IPS-NIHi7 (cell line): ENCODE measurements at regions not wholly inside any gene's neighbourhood (a gene's known extent, or its start where the extent isn't known, plus 50 kb on each side); places are given as distances from the start of the nearest gene placed in this dataset.
A peak's percentile ranks its signal among the peaks of the same experiment; 100 is the strongest.

Experiments
- DNase-seq: peaks from one replicate; pipeline ENCODE4 v3.0.0; 2012; ENCODE audit warnings: mixed read lengths; ENCODE audit errors: extremely low spot score

- no peak for DNase-seq
Observed at GRCh38 chr13:73850104-73850873, 283.9 kb downstream of the KLF12 start.

GRCh38 chr13:73849292-73849691 is 284.9 kb downstream of the KLF12 start:
- DNase-seq: peak; percentile 49

DNA sequence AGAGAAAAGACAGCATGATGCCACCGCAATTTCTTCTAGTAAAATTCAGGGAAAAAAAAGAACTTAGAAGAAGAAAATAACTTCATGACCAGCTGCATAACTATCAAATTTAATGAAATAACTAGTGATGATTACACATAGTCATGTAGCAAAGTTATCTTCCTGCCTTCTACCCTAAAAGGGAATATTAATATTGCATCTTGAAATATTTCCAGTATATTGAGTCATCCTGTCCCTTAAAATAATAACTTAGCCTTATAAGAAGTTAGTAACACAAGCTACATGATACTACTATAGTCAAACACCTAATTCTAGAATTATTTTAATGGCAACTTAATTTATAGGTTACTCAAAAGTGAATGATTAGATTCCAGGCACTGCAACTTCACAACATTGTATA is 289.2 kb downstream of the KLF12 start:
- DNase-seq: no peak

DNA sequence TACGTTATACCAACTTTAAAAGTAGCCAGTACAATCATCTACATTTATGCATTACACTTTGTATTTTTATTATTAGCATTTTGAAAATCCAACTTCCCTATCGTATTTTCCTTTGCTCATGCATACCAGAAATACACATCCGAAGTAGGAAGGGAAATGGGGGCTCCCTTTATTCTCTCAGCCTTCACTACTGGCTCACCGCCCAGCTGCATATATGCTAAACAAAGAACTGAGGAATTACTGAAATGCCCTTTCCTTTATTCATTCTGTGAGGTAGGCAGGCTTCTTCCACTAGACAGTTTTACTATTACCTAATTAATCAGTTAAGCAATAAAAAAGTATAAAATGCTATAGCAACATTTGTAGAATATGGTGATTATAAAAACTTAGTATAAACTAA is 291.6 kb downstream of the KLF12 start:
- no peak for DNase-seq

- no peak for DNase-seq
Observed at GRCh38 chr13:73842184-73842583, 292.0 kb downstream of the KLF12 start.

GRCh38 chr13:73837147-73837546 is 297.1 kb downstream of the KLF12 start:
- DNase-seq: no peak

DNA sequence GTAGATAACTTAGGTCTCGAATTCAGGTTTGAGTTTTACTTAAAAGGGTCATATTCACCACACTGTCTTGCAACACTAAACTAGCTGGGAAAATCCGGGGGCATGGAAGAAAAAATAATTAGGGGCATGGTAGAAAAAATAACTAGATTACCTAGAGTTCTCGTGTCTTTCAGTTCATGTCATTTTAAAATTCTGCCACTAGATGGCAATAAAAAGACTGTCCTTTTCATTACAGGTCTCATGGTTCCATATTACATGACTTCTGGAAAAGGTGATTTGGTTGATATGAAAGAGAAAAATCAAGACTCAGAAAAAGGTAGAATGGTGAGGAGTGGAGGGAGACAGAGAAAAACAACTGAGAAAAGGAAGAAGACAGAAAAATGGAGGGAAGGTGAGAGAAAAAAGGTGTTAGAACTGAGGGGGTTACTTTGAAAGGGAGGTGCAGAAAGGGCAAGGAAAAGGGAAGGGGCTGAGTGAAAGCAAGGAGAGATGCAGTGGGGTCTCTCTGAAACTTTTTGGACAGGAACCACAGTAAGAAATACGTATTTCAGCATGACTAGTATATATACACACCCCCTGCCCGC is 299.0 kb downstream of the KLF12 start:
- peak; percentile 35 for DNase-seq

DNA sequence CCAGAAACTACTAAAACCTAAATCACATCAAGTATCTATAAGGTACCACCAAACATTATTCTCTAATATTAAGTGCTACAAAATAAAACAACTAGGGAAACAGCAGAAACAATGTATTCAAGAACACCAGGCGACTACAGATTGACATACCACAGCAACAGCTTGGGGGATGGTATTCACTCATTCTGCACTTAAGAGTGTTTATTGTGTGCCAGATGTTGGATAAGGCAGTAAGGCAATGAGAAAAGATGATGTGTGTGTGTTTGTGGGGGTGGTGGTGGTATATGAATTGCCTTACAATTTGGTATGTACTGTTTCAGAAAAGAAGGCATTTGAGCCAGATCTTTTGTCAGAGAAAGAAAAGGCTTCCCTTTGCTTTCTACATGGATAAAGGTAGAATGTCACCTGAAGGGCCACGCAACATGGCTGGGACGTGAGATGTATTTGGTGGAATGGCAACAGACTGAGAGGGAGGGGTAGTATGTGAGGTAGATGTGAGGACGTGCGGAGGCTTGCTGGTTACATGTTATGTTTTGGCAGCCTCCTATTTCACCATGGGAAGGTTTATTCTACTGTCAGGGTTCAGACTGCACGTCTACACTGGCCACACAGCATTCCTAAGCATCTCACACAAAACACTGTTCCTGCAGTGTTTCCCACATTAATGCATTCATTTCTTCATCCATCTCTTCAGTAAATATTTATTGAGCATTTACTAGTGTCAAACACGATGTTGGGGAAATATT is 300.7 kb downstream of the KLF12 start:
- DNase-seq: no peak

DNA sequence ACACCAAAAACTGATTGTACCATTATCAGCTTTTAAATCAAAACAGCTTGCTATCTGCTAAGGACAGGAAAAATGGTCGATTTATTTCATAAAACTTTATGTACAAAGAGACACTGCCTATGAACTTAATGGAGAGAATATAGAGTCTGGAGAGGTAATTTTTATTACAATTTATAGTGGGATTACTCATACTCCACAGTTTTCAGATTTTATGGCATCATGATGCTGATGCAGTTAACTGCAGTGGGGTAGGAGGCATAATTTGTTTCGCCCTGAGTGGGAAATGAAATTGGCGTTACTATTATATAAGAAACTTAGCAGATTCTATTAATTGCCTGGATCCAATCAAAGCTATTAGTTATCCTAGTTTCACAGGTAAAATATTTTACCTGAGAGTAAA is 301.4 kb downstream of the KLF12 start:
- DNase-seq: no peak

GRCh38 chr13:73832128-73832588 is 302.0 kb downstream of the KLF12 start:
- DNase-seq: no peak

DNA sequence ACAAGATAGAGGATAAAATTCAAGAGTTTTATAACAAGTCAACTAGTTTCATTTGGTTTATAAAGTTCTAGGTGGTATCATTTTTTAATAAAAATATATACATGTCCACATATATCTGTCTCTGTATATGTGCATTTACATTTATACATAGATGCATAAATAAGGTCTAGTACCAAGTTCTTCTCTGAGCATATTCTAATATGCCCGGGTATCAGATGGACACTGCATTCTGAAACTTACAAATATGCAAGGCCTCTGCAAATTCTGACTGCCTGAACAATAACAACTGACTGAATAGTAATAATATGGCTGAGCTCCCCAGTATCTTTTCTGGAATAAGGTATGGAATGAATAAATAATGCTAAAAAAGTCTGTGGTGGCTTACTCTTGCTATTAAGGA is 304.8 kb downstream of the KLF12 start:
- no peak for DNase-seq

- no peak for DNase-seq
Observed at GRCh38 chr13:73828811-73829210, 305.4 kb downstream of the KLF12 start.

DNA sequence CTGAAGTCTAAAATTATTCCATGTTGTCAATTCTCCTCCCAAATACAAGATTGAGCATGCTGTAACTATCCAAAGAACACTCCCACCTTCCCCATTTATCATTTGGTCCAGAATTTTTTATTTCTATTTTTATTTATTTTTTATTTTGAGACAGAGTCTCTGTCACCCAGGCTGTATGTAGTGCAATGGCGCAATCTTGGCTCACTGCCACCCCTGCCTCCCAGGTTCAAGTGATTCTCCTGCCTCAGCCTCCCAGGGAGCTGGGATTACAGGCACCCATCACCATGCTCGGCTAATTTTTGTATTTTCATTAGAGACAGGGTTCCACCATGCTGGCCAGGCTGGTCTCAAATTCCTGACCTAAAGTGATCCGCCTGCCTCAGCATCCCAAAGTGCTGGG is 306.8 kb downstream of the KLF12 start:
- DNase-seq: no peak

GRCh38 chr13:73825143-73825542 is 309.1 kb downstream of the KLF12 start:
- DNase-seq: no peak

- no peak for DNase-seq
Observed at GRCh38 chr13:73822668-73823592, 311.3 kb downstream of the KLF12 start.

GRCh38 chr13:73820688-73821087 is 313.5 kb downstream of the KLF12 start:
- no peak for DNase-seq

DNA sequence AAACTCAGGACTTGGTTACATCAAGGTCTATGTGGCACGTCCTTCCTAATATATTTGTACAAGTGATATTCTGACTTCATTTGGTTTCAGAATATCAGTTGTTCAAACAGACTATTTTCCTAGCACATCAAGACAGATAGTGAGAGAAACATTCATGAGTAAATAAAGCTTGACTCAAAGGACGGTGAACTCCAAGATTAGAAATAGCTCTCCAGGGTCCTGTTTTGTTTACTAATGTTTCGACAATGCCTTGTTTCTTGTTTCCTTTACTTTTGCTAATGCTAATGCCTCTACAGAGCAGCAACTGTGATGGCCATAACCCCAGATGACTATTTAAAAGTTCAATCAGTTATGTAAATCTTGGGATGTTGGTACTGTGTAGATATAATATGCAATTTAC is 313.9 kb downstream of the KLF12 start:
- DNase-seq: no peak

- no peak for DNase-seq
Observed at GRCh38 chr13:73819711-73820110, 314.5 kb downstream of the KLF12 start.

GRCh38 chr13:73816702-73817101 is 317.5 kb downstream of the KLF12 start:
- DNase-seq: no peak

DNA sequence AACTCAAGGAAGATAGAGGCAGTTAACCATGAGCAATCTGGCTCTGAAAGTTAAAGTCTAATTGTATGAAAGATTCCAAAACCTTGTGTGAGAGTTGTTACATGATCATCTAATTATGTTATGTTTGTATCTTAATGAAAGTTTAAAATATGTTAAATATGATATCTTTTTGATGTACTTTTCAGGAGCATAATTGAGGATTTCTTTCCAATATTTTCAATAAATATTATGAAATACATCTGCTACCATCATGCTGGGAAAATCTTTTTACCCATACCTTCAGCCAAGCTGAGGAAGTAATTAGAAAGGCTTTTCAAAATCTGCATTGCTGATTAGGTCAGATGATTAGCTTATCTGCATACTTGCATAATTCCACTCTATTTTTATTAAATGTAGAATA is 318.4 kb downstream of the KLF12 start:
- DNase-seq: no peak

GRCh38 chr13:73810647-73811046 is 323.6 kb downstream of the KLF12 start:
- no peak for DNase-seq

DNA sequence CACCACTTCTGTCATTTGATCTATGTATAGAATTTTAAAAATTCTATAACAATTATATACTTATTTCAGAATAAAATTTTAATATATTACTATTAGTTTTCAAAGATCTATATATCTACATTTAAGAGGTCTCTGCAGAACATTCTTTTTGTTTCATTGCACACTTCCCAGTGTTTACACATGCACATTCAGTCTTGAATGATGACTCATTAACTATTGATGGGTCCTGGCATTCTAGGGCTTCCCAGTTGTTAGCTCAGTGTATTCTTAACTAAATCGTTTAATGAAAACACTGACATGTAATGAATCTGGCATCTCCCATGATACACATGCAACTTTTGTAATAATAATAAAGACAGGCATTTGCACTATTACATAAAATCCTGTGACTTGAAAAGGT is 324.6 kb downstream of the KLF12 start:
- DNase-seq: no peak
